IPS-20b (cell line): ENCODE measurements at regions not wholly inside any gene's neighbourhood (a gene's known extent, or its start where the extent isn't known, plus 50 kb on each side); places are given as distances from the start of the nearest gene placed in this dataset.

Experiments
- H3K27ac ChIP-seq: one replicate; pipeline ENCODE4 v1.5.1; 2013; ENCODE audit warnings: low read length
- H3K27me3 ChIP-seq: 2 replicates; pipeline ENCODE4 v1.6.1; 2013; ENCODE audit warnings: mild to moderate bottlenecking, low read length, inconsistent platforms; ENCODE audit not compliant: insufficient read depth
- H3K36me3 ChIP-seq: 2 replicates; pipeline ENCODE4 v1.6.1; 2013; ENCODE audit warnings: low read depth, mild to moderate bottlenecking, inconsistent platforms, low read length, moderate library complexity; ENCODE audit not compliant: insufficient read depth
- H3K4me1 ChIP-seq: 2 replicates; pipeline ENCODE4 v1.6.1; 2013; ENCODE audit warnings: mild to moderate bottlenecking, control low read depth, inconsistent platforms, low read length, moderate library complexity; ENCODE audit not compliant: insufficient read depth
- H3K4me3 ChIP-seq: 2 replicates; pipeline ENCODE4 v1.5.1; 2013; ENCODE audit warnings: mild to moderate bottlenecking, low read length, inconsistent platforms
- H3K9ac ChIP-seq: 2 replicates; pipeline ENCODE4 v1.6.1; 2013; ENCODE audit warnings: low read depth, mild to moderate bottlenecking, inconsistent platforms, low read length, moderate library complexity
- H3K9me3 ChIP-seq: 2 replicates; pipeline ENCODE4 v1.6.1; 2013; ENCODE audit warnings: mild to moderate bottlenecking, low read depth, low read length, inconsistent platforms; ENCODE audit not compliant: insufficient read depth

DNA sequence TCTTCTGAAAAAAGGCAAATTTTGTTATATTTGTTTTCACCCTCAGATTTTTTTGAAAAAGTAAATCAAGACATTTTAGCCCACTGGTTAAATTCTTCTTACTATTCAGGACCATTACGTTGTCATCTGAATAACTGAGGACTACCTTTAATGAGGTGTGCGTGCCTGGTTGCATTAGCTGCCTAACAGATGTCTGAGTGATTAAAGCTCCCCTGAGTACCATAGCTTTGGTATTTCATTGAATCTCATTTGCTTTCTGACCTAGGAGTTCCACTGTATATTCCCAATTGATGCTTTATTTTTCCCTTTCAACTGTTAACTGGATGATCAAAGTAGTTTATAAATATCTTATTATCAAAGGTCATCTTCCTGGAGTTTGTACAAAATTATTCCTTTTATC is 410.0 kb upstream of the SEMA3D start:
- Histone ChIP-seq H3K27ac (no peak overlapping the region), H3K4me1 (peaks cover 3% of the 10 kb centered on the region; the same call in 1 of the 2 replicates), H3K9ac (no peak overlapping the region), H3K9me3 (no peaks in the 10 kb centered on the region), H3K27me3 (no peaks in the 10 kb centered on the region), H3K4me3 (no peak overlapping the region), H3K36me3 (no peaks in the 10 kb centered on the region)

DNA sequence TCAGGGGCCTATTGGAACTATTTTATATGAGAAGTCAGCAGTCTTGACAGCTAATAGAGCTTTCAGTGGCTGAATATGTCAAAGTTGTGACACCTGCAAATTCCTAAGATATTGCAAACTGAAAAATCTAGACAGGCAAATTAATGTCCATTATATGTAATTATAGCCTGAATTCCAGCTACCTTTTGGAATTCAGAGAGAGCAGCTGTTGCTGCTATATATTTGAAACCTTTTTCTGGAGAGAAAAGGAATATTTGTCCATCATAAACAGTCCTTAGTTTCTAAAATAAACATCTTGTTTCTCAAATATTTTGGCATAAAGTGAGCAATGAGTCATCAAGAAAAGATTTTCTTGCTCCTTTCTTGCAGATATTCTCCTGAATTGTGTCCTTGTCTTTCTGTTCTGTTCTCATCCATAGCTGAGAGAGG is 408.9 kb upstream of the SEMA3D start:
- no peaks in the 10 kb centered on the region for H3K27me3 ChIP-seq
- no peaks in the 10 kb centered on the region for H3K9me3 ChIP-seq
- no peak overlapping the region for H3K27ac ChIP-seq

GRCh38 chr7:85593355-85593754 is 406.5 kb upstream of the SEMA3D start:
- Histone ChIP-seq H3K9me3 (no peaks in the 10 kb centered on the region), H3K9ac (no peak overlapping the region), H3K36me3 (no peaks in the 10 kb centered on the region), H3K27ac (no peak overlapping the region), H3K27me3 (no peaks in the 10 kb centered on the region), H3K4me1 (no peaks in the 10 kb centered on the region), H3K4me3 (no peak overlapping the region)

More for the DNA sequence above, 408.9 kb upstream of the SEMA3D start:
- no peaks in the 10 kb centered on the region; the same call in 1 of the 2 replicates for H3K4me1 ChIP-seq
- no peak overlapping the region for H3K9ac ChIP-seq
- no peak overlapping the region for H3K4me3 ChIP-seq
- no peaks in the 10 kb centered on the region for H3K36me3 ChIP-seq

- Histone ChIP-seq H3K27ac (no peak overlapping the region), H3K4me3 (no peak overlapping the region), H3K27me3 (no peaks in the 10 kb centered on the region), H3K36me3 (no peaks in the 10 kb centered on the region), H3K9ac (no peak overlapping the region), H3K4me1 (no peaks in the 10 kb centered on the region), H3K9me3 (no peaks in the 10 kb centered on the region)
Observed at GRCh38 chr7:85587785-85588184, 400.9 kb upstream of the SEMA3D start.

DNA sequence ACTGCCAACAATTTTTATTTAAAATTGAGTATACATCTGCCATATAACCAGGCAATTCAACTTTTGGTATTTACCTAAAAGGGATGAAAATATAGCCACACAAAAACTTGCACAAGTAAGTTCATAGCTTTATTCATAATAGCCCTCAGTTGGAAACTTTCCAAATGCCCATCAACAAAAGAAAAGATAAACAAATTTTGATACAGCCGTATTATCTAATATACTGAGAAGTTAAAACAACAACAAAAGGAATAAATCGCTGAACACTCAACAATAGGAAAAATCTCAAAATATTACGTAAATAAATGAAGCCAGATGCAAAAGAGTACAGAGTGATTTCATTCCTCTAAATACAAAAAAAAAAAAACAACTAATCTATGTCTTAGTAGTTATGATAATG is 399.2 kb upstream of the SEMA3D start:
- Histone ChIP-seq H3K27me3 (no peaks in the 10 kb centered on the region), H3K4me3 (no peak overlapping the region), H3K4me1 (no peaks in the 10 kb centered on the region), H3K9ac (no peak overlapping the region), H3K36me3 (no peaks in the 10 kb centered on the region), H3K9me3 (no peaks in the 10 kb centered on the region), H3K27ac (no peak overlapping the region)

GRCh38 chr7:85583131-85583953 is 396.5 kb upstream of the SEMA3D start:
- no peak overlapping the region for H3K4me3 ChIP-seq
- no peak overlapping the region for H3K9ac ChIP-seq
- H3K27me3 ChIP-seq, result no peaks in the 10 kb centered on the region
- H3K27ac ChIP-seq, result no peak overlapping the region
- H3K9me3 ChIP-seq, result no peaks in the 10 kb centered on the region
- H3K4me1 ChIP-seq, result no peaks in the 10 kb centered on the region
- H3K36me3 ChIP-seq, result no peaks in the 10 kb centered on the region

- no peaks in the 10 kb centered on the region for H3K4me1 ChIP-seq
- H3K4me3 ChIP-seq, result no peak overlapping the region
- H3K9ac ChIP-seq, result no peak overlapping the region
- H3K36me3 ChIP-seq, result no peaks in the 10 kb centered on the region
- H3K9me3 ChIP-seq, result no peaks in the 10 kb centered on the region
- no peaks in the 10 kb centered on the region for H3K27me3 ChIP-seq
- H3K27ac ChIP-seq, result no peak overlapping the region
Observed at GRCh38 chr7:85573844-85574243, 387.0 kb upstream of the SEMA3D start.

GRCh38 chr7:85573346-85573745 is 386.5 kb upstream of the SEMA3D start:
- H3K27me3 ChIP-seq, result no peaks in the 10 kb centered on the region
- H3K9me3 ChIP-seq, result no peaks in the 10 kb centered on the region
- no peaks in the 10 kb centered on the region for H3K36me3 ChIP-seq
- no peak overlapping the region for H3K4me3 ChIP-seq
- H3K9ac ChIP-seq, result no peak overlapping the region
- H3K27ac ChIP-seq, result no peak overlapping the region
- H3K4me1 ChIP-seq, result no peaks in the 10 kb centered on the region

- no peak overlapping the region for H3K27ac ChIP-seq
- no peaks in the 10 kb centered on the region for H3K36me3 ChIP-seq
- H3K27me3 ChIP-seq, result no peaks in the 10 kb centered on the region
- H3K4me1 ChIP-seq, result no peaks in the 10 kb centered on the region
- H3K9ac ChIP-seq, result no peak overlapping the region
- H3K4me3 ChIP-seq, result no peak overlapping the region
- no peaks in the 10 kb centered on the region for H3K9me3 ChIP-seq
Observed at GRCh38 chr7:85570898-85571297, 384.0 kb upstream of the SEMA3D start.

GRCh38 chr7:85567983-85568382 is 381.1 kb upstream of the SEMA3D start:
- no peak overlapping the region for H3K4me3 ChIP-seq
- no peaks in the 10 kb centered on the region for H3K27me3 ChIP-seq
- H3K4me1 ChIP-seq, result no peaks in the 10 kb centered on the region
- no peak overlapping the region for H3K27ac ChIP-seq
- no peak overlapping the region for H3K9ac ChIP-seq
- H3K9me3 ChIP-seq, result no peaks in the 10 kb centered on the region
- H3K36me3 ChIP-seq, result no peaks in the 10 kb centered on the region

DNA sequence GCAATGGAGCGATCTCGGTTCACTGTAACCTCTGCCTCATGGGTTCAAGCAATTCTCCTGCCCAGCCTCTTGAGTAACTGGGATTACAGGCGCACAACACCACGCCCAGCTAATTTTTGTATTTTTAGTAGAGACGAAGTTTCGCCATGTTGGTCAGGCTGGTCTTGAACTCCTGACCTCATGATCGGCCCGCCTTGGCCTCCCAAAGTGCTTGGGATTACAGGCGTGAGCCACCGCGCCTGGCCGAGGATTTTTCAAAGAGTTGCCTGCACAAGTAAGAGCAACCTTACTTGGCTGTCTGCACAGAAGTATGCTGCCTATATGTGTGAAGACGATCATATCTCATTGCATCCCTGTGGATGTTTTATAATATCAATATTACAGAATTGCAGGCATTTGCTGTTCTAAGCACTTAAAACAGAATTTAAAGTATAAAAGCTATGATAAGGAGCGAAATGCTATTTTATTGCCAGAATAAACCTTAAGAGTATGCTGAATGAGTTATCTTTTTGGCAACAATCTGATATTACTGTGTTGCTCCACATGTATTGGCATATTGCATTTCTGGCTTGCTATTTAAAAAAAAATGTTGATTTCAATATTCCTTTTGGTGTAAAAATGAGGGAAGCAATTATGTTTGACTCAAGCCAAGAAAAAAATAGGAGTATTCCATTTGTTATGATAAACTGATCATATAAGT is 379.4 kb upstream of the SEMA3D start:
- Histone ChIP-seq H3K4me3 (no peak overlapping the region), H3K36me3 (no peaks in the 10 kb centered on the region), H3K27ac (no peak overlapping the region), H3K9me3 (no peaks in the 10 kb centered on the region), H3K9ac (no peak overlapping the region), H3K27me3 (no peaks in the 10 kb centered on the region), H3K4me1 (no peaks in the 10 kb centered on the region)

DNA sequence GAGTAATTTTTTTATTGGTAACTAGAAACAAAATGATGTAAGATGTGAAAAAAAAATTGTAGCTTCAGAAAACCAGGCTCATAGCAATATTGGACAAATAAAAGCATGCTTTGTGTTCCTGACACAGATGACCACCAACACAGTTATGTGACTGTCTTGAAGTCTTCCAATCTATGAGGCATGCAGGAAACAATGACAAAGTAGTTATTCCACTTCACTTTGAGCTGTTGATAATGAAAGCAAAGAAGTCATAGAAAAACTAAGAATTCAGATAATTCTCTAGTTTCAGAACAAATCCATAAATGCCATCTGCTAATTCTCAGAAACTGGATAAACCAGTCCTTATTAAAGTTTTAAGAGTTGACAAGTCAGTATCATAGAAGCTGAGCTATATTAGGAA is 378.4 kb upstream of the SEMA3D start:
- Histone ChIP-seq H3K4me1 (no peaks in the 10 kb centered on the region), H3K4me3 (no peak overlapping the region), H3K36me3 (no peaks in the 10 kb centered on the region), H3K9ac (no peak overlapping the region), H3K27ac (no peak overlapping the region), H3K27me3 (no peaks in the 10 kb centered on the region), H3K9me3 (no peaks in the 10 kb centered on the region)
